Right atrium auricular region (tissue), 2 donors: ENCODE measurements at regions not wholly inside any gene's neighbourhood (a gene's known extent, or its start where the extent isn't known, plus 50 kb on each side); places are given as distances from the start of the nearest gene placed in this dataset.

Experiments used
- DNase-seq: peaks from one replicate; pipeline ENCODE4 v3.0.0-alpha.2; 2019; ENCODE audit warnings: low spot score
- H3K27ac ChIP-seq, 2 donors: fragments of 200-600 bp; sonication (generic); 1 replicate in 1 of 2; 2 replicates in 1 of 2; pipeline ENCODE4 v1.5.1; 2016 to 2019
- H3K27me3 ChIP-seq, 2 donors: fragments of 200-600 bp; sonication (generic); one replicate each; pipeline versions ENCODE4 v1.5.1 to v1.6.0; 2017 to 2019
- H3K36me3 ChIP-seq: fragments of 200-600 bp; sonication (generic); one replicate; pipeline ENCODE4 v1.5.1; 2016
- H3K4me1 ChIP-seq, 2 donors: fragments of 200-600 bp; sonication (generic); one replicate each; pipeline versions ENCODE4 v1.5.1 to v1.6.0; 2017 to 2019
- H3K4me3 ChIP-seq, 2 donors: fragments of 200-600 bp; sonication (generic); 1 replicate in 1 of 2; 2 replicates in 1 of 2; pipeline ENCODE4 v1.5.1; 2017 to 2019; ENCODE audit warnings: mild to moderate bottlenecking in 1 of 2, moderate library complexity in 1 of 2
- H3K9me3 ChIP-seq, 2 donors: fragments of 200-600 bp; sonication (generic); one replicate each; pipeline ENCODE4 v1.5.1; 2019
- TF ChIP-seq, protein P1 (sequence below), 2 donors: fragments of 200-600 bp; sonication (generic); IDR thresholded peaks; one replicate each; pipeline ENCODE4 v1.5.1; 2019; ENCODE audit warnings: antibody characterized with exemption in 2 of 2

DNA sequence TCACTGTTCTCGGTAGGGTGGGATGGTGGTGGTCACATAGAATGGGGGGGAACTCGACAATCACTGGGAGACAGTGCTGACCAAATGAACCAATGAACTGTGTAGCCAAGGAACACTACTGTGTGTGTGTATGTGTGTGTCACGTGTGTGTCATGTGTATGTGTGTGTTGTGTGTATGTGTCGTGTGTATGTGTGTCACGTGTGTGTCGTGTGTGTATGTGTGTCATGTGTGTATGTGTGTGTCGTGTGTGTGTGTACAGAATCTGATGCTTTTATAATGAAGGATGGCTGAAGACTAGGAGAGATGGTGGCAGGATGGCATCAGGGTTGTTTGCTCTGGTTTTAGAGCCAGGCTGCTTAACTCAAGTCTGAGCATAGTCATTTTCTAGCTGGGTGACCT is 99.1 kb upstream of the DUSP22 start:
- no peaks in the 10 kb centered on the region for H3K27me3 ChIP-seq
- DNase-seq, result no peak
- no peak overlapping the region for H3K4me3 ChIP-seq
- H3K4me1 ChIP-seq, result peaks cover 0 to 15% of the 10 kb centered on the region in 2 donors
- H3K27ac ChIP-seq, result no peak overlapping the region
- H3K36me3 ChIP-seq, result no peaks in the 10 kb centered on the region
- TF ChIP-seq, protein P1, sequence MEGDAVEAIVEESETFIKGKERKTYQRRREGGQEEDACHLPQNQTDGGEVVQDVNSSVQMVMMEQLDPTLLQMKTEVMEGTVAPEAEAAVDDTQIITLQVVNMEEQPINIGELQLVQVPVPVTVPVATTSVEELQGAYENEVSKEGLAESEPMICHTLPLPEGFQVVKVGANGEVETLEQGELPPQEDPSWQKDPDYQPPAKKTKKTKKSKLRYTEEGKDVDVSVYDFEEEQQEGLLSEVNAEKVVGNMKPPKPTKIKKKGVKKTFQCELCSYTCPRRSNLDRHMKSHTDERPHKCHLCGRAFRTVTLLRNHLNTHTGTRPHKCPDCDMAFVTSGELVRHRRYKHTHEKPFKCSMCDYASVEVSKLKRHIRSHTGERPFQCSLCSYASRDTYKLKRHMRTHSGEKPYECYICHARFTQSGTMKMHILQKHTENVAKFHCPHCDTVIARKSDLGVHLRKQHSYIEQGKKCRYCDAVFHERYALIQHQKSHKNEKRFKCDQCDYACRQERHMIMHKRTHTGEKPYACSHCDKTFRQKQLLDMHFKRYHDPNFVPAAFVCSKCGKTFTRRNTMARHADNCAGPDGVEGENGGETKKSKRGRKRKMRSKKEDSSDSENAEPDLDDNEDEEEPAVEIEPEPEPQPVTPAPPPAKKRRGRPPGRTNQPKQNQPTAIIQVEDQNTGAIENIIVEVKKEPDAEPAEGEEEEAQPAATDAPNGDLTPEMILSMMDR (IDR thresholded peaks at IDR 0.05), result no peak
- H3K9me3 ChIP-seq, result no peaks in the 10 kb centered on the region

DNA sequence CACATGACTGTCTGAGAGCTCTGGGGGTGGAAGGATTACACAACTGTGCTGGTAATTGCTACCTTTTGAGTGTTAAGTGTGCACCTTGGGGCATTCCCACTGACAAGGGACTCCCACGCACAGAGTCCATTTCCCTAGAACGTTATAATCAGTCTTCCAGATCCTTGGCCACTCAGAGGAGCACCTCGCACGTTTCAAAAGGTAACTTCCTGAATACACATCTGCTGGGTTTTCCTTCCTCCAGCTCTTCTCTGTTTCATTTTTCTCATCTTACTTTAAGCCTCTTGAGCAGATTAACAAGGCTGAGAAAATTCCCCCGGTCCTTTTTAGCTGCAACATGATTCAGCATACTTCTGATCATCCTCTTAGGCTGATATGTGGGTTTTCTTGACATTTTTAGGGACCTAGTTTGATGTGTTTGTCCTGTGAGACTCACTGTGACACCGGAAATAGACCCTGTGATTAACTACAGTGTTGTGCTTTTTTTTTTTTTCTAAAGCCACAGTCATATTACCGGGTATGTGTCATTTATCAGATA is 98.4 kb upstream of the DUSP22 start:
- Histone ChIP-seq H3K9me3 (no peaks in the 10 kb centered on the region), H3K4me3 (no peak overlapping the region), H3K36me3 (no peaks in the 10 kb centered on the region), H3K4me1 (peaks cover 0 to 15% of the 10 kb centered on the region in 2 donors), H3K27ac (no peak overlapping the region), H3K27me3 (no peaks in the 10 kb centered on the region)
- TF ChIP-seq, protein P1 (IDR thresholded peaks at IDR 0.05), result no peak
- DNase-seq, result no peak

DNA sequence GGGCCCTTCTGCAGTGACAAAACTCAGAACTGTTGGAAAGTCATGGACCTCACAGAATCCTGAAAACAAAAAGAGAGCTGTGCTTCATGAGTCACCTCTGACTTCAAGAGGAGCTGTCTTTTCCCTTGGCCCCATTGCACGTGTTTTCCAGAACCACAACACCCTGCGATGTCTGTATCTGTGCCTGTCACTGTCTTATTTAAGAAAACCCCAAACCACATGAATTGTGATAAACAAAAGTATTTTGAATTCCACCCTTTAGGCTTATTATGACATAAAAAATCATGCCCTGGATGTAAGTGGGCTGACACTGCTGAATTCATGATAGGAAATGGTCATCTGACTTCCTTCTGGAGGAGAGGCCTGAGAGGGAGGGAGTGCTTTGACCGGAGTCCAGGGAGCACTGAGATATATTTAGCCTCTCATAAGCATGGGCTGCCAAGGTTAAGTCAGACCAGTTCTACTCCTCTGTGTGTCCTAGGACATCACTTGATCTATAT is 96.4 kb upstream of the DUSP22 start:
- Histone ChIP-seq H3K27ac (peak overlapping the region; percentile 31 to 34), H3K4me3 (no peak overlapping the region), H3K27me3 (no peaks in the 10 kb centered on the region), H3K9me3 (no peaks in the 10 kb centered on the region), H3K4me1 (peaks cover 0 to 15% of the 10 kb centered on the region in 2 donors), H3K36me3 (no peaks in the 10 kb centered on the region)
- DNase-seq, result peak; percentile 63
- TF ChIP-seq, protein P1 (IDR thresholded peaks at IDR 0.05), result no peak

DNA sequence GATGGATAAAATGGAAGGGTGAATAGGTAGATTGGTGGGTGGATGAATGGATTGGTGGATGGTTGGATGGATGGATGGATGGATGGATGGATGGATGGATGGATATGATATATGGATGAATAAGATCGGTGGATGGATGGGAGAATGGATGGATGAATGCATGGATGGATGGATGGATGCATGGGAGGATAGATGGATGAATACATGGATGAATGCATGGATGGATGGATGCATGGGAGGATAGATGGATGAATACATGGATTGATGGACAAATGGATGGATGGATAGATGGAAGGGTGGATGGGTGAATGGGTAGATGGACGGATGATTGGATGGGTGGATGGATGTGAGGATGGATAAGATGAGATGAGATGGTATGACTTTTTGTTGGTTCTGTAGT is 95.7 kb upstream of the DUSP22 start:
- Histone ChIP-seq H3K27me3 (no peaks in the 10 kb centered on the region), H3K4me3 (no peak overlapping the region), H3K9me3 (no peaks in the 10 kb centered on the region), H3K27ac (peak overlapping the region in 1 of 2 donors; percentile 34), H3K36me3 (no peaks in the 10 kb centered on the region), H3K4me1 (peaks cover 0 to 15% of the 10 kb centered on the region in 2 donors)
- DNase-seq, result no peak
- TF ChIP-seq, protein P1 (IDR thresholded peaks at IDR 0.05), result no peak

DNA sequence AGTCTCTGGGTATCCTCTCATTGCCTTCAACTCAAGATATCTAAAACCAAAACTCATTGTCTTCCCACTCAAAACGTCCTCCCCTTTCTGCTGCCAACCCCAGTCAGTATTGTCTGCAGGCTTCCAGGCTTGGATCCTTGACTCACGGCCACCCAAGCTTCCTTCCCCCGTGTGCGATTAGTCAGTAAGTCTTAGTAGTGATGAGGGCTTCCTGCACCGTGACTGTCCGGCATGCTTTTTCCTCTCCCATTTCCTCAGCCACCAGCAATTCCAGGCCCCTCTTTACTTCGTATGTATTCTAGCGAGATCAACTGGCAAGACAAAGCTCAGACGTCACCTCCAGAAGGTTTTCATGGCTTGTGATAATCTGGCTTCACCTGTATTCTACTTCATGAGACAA is 88.6 kb upstream of the DUSP22 start:
- TF ChIP-seq, protein P1 (IDR thresholded peaks at IDR 0.05), result no peak
- no peak for DNase-seq
- Histone ChIP-seq H3K27me3 (no peaks in the 10 kb centered on the region), H3K27ac (no peak overlapping the region), H3K4me1 (no peaks in the 10 kb centered on the region), H3K4me3 (no peak overlapping the region), H3K9me3 (no peaks in the 10 kb centered on the region), H3K36me3 (no peaks in the 10 kb centered on the region)

DNA sequence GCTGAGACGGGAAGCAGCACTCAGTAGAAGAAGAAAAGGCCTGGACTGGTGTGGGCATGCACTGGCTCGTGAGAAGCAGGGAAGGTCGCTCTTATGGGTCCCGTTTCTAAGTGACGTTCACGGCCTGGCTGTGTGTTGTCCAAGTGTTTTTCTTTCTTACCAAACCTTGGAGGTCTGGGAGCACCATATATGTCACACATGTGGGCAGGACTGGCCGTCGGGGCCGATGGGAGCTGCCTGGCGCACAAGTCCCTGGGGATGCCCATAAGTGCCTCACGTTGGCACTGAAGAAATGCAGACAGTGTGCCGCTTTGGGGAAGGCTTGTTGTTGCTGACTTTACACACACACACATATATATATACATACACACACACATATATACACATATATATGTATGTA is 86.0 kb upstream of the DUSP22 start:
- no peak overlapping the region for H3K27ac ChIP-seq
- no peak for DNase-seq
- TF ChIP-seq, protein P1 (IDR thresholded peaks at IDR 0.05), result no peak
- no peaks in the 10 kb centered on the region for H3K27me3 ChIP-seq
- H3K36me3 ChIP-seq, result no peaks in the 10 kb centered on the region
- no peaks in the 10 kb centered on the region for H3K4me1 ChIP-seq
- no peaks in the 10 kb centered on the region for H3K9me3 ChIP-seq
- H3K4me3 ChIP-seq, result no peak overlapping the region
